HepG2 (cell line): ENCODE measurements at regions not wholly inside any gene's neighbourhood (a gene's known extent, or its start where the extent isn't known, plus 50 kb on each side); places are given as distances from the start of the nearest gene placed in this dataset.

Experiments used
- ATAC-seq: fragments of 200-7000 bp; cut with Tn5 transposase; 3 replicates; pipeline ENCODE4 v1.9.1; 2020; ENCODE audit warnings: mild to moderate bottlenecking, moderate library complexity
- BruUV-seq: library from RNA; stranded (reverse); fragments of 400-500 nt; replicated peaks from 2 replicates; lab custom pipeline; 2021; lab: Mats Ljungman, UMichigan
- CTCF ChIA-PET: fragments of 300-600 bp; formaldehyde crosslinking; extraction: SDS; loops from one replicate; lab custom pipeline; 2021; ENCODE audit warnings: low total read pairs, inconsistent platforms, low intra/inter-chr PET ratio; lab: Yijun Ruan, JAX
- POLR2A ChIA-PET: fragments of 350-600 bp; sonication (Branson Sonifier 250); formaldehyde crosslinking; loops from one replicate; lab custom pipeline; 2020; ENCODE audit warnings: antibody characterized with exemption, inconsistent platforms; lab: Yijun Ruan, JAX
- DNase-seq: peaks from one replicate; pipeline ENCODE4 v3.0.0-alpha.2; 2015; ENCODE audit warnings: low spot score
- FAIRE-seq: peaks from 3 replicates; lab custom pipeline; 2011; peaks lifted over from hg19 to GRCh38; lab: Jason Lieb, UNC
- H2AFZ ChIP-seq: one replicate; pipeline ENCODE4 v1.6.1; 2011; ENCODE audit warnings: low read length, inconsistent platforms
- H3K27ac ChIP-seq: fragments of 300-600 bp; 3 replicates; pipeline ENCODE4 v1.8.0; 2011; ENCODE audit warnings: mixed run types, mild to moderate bottlenecking, mixed read lengths, low read length, inconsistent platforms; ENCODE audit not compliant: insufficient read depth; ENCODE audit errors: extremely low read length
- H3K27me3 ChIP-seq, 2 experiments: fragments of 200-600 bp in 1 of 2; 2 replicates in 1 of 2; 3 replicates in 1 of 2; pipeline versions ENCODE4 v1.6.0 to v1.8.0; 2011; ENCODE audit warnings: low read length in 2 of 2, mild to moderate bottlenecking in 2 of 2, moderate library complexity in 2 of 2, inconsistent platforms in 1 of 2; ENCODE audit not compliant: insufficient read depth in 2 of 2, control insufficient read depth in 1 of 2
- H3K36me3 ChIP-seq, 2 experiments: fragments of 200-600 bp in 1 of 2; replicated peaks in 1 of 2; 2 replicates in 1 of 2; 3 replicates in 1 of 2; pipeline versions ENCODE4 v1.5.1 to v1.8.0; 2011; ENCODE audit warnings: low read length in 2 of 2, inconsistent platforms in 1 of 2; ENCODE audit not compliant: insufficient read depth in 2 of 2, control insufficient read depth in 1 of 2
- H3K4me1 ChIP-seq: 2 replicates; pipeline ENCODE4 v1.5.1; 2012; ENCODE audit warnings: low read length, inconsistent platforms; ENCODE audit not compliant: insufficient read depth
- H3K4me2 ChIP-seq: 2 replicates; pipeline ENCODE4 v1.6.0; 2011; ENCODE audit warnings: low read depth, low read length, inconsistent platforms
- H3K4me3 ChIP-seq, 3 experiments: fragments of 200-600 bp in 1 of 3; sonication (generic), shearing (Covaris generic) in 1 of 3; replicated peaks in 1 of 3; 2 replicates each; pipeline ENCODE4 v1.5.1; 2011 to 2016; ENCODE audit warnings: low read length in 3 of 3, inconsistent platforms in 2 of 3, low read depth in 2 of 3, mild to moderate bottlenecking in 2 of 3, control low read depth in 1 of 3, mixed read lengths in 1 of 3; ENCODE audit not compliant: insufficient read depth in 1 of 3
- H3K79me2 ChIP-seq: one replicate; pipeline ENCODE4 v1.6.1; 2011; ENCODE audit warnings: low read length, inconsistent platforms; ENCODE audit not compliant: insufficient read depth
- H3K9ac ChIP-seq: 2 replicates; pipeline ENCODE4 v1.6.0; 2011; ENCODE audit warnings: mild to moderate bottlenecking, low read depth, low read length, inconsistent platforms; ENCODE audit not compliant: insufficient read depth
- H3K9me3 ChIP-seq: 2 replicates; pipeline ENCODE4 v1.5.1; 2012; ENCODE audit warnings: mild to moderate bottlenecking, low read length
- H4K20me1 ChIP-seq: 2 replicates; pipeline ENCODE4 v1.6.0; 2011; ENCODE audit warnings: inconsistent platforms, mild to moderate bottlenecking, low read length, moderate library complexity; ENCODE audit not compliant: insufficient read depth
- ELK4 ChIP-seq: sonication (generic); formaldehyde crosslinking; IDR thresholded peaks from 2 replicates; pipeline ENCODE4 v1.9.0; 2021; ENCODE audit warnings: missing genetic modification reagents, borderline replicate concordance
- PPARG ChIP-seq: conservative IDR thresholded peaks from 2 replicates; pipeline ENCODE4 v1.6.1; 2016; ENCODE audit warnings: missing biosample characterization, missing genetic modification reagents
- PTBP1 ChIP-seq: fragments of 200-400 bp; formaldehyde crosslinking; IDR thresholded peaks from 2 replicates; pipeline ENCODE4 v1.6.1; 2018; ENCODE audit warnings: low read length, low read depth; ENCODE audit not compliant: poor library complexity, severe bottlenecking
- RFXAP ChIP-seq: sonication (generic); formaldehyde crosslinking; IDR thresholded peaks from 2 replicates; pipeline ENCODE4 v1.4.0; 2020; ENCODE audit warnings: missing genetic modification reagents, borderline replicate concordance
- USF2 ChIP-seq, 2 experiments: sonication (generic) in 1 of 2; formaldehyde crosslinking in 1 of 2; IDR thresholded peaks; 2 replicates each; pipeline versions ENCODE4 v1.5.1 to v1.6.1; 2011 to 2020; ENCODE audit warnings: borderline replicate concordance in 1 of 2, low read depth in 1 of 2, low read length in 1 of 2, mild to moderate bottlenecking in 1 of 2, missing genetic modification reagents in 1 of 2, moderate library complexity in 1 of 2
- ZNF747 ChIP-seq: sonication (generic); formaldehyde crosslinking; IDR thresholded peaks from 2 replicates; pipeline ENCODE4 v1.8.1; 2023; ENCODE audit warnings: missing genetic modification reagents, mild to moderate bottlenecking, borderline replicate concordance
- WGBS: methylation state at CpG from one replicate; pipeline ENCODE4 v1.1.6; 2017; ENCODE audit warnings: low lambda C conversion rate; 5-methylcytosine and 5-hydroxymethylcytosine counted together
- in situ Hi-C: cut with HindIII; loops from 2 replicates; pipeline ENCODE4 v1.10.0; 2017; ENCODE audit warnings: low pct_unique_long_range_greater_than_20kb; ENCODE audit not compliant: extremely low pct_ligation_motif_present
- intact Hi-C: fragments of 100-400 bp; cut with micrococcal nuclease; formaldehyde crosslinking; loops from one replicate; pipeline ENCODE4 v1.10.0; 2022; ENCODE audit not compliant: unreplicated experiment

GRCh38 chr18:57242285-57242684 is 95.4 kb downstream of the BOD1L2 start:
- BruUV-seq = no TSS peak
- no peaks in the 10 kb centered on the region for H4K20me1 ChIP-seq
- ATAC-seq (no peak), DNase-seq (no peak)
- H3K27me3 ChIP-seq = no peaks in the 10 kb centered on the region; a peak in 1 of 5 replicates
- no peak overlapping the region for H3K9ac ChIP-seq
- H3K4me1 ChIP-seq = peaks cover 16% of the 10 kb centered on the region
- POLR2A ChIA-PET = no interaction called here
- WGBS = 5% methylated on average over 2 of the region's 2 CpGs
- no peaks in the 10 kb centered on the region for H3K36me3 ChIP-seq
- no peaks in the 10 kb centered on the region for H3K9me3 ChIP-seq
- in situ Hi-C loops = no loop called here
- intact Hi-C loops = no loop called here
- H3K4me3 ChIP-seq = no peak overlapping the region
- H3K4me2 ChIP-seq = no peak overlapping the region
- CTCF ChIA-PET = no interaction called here
- no peaks in the 10 kb centered on the region for H3K79me2 ChIP-seq
- H2AFZ ChIP-seq = no peak overlapping the region
- H3K27ac ChIP-seq = no peak overlapping the region
- TF ChIP-seq RFXAP = no peak
- TF ChIP-seq PPARG (CRISPR knock-in tag) = no peak
- no peak for TF ChIP-seq ELK4
- TF ChIP-seq USF2 (IDR thresholded peaks at IDR 0.05; ENCODE audit: low read depth, low read length) = no peak
- no peak for TF ChIP-seq USF2 (CRISPR knock-in tag; IDR thresholded peaks at IDR 0.05; ENCODE audit: borderline replicate concordance)
- TF ChIP-seq ZNF747 (CRISPR knock-in tag) = no peak
- no peak for TF ChIP-seq PTBP1
- TF ChIP-seq, all 625 proteins: peak for 0
- no peak for FAIRE-seq
